PFSK-1 (cell line): ENCODE measurements at regions not wholly inside any gene's neighbourhood (a gene's known extent, or its start where the extent isn't known, plus 50 kb on each side); places are given as distances from the start of the nearest gene placed in this dataset.

ENCODE experiments used
- FOXP2 ChIP-seq: optimal IDR thresholded peaks from 2 replicates; pipeline ENCODE3; 2011; ENCODE audit warnings: borderline replicate concordance, control low read depth, inconsistent platforms; ENCODE audit not compliant: insufficient read depth; ENCODE audit errors: extremely low read length, extremely low read depth
- POLR2AphosphoS5 ChIP-seq: IDR thresholded peaks from 2 replicates; pipeline ENCODE4 v1.6.1; 2012; ENCODE audit warnings: low read depth, mild to moderate bottlenecking, control low read depth, low read length, moderate library complexity
- SIN3A ChIP-seq: IDR thresholded peaks from 2 replicates; pipeline ENCODE4 v1.6.1; 2012; ENCODE audit warnings: mild to moderate bottlenecking, low read length, moderate library complexity, borderline replicate concordance; ENCODE audit not compliant: insufficient read depth
- TAF1 ChIP-seq: IDR thresholded peaks from 2 replicates; pipeline ENCODE4 v1.6.1; 2012; ENCODE audit warnings: low read length, control low read depth, borderline replicate concordance; ENCODE audit not compliant: insufficient read depth
- TF ChIP-seq, protein P1 (sequence below), 2 experiments: IDR thresholded peaks; 2 replicates each; pipeline versions ENCODE4 v1.6.1 to v1.8.0; 2011 to 2012; ENCODE audit warnings: low read depth in 2 of 2, low read length in 2 of 2, control low read depth in 1 of 2, inconsistent platforms in 1 of 2, mild to moderate bottlenecking in 1 of 2, moderate library complexity in 1 of 2; ENCODE audit not compliant: insufficient read depth in 1 of 2

DNA sequence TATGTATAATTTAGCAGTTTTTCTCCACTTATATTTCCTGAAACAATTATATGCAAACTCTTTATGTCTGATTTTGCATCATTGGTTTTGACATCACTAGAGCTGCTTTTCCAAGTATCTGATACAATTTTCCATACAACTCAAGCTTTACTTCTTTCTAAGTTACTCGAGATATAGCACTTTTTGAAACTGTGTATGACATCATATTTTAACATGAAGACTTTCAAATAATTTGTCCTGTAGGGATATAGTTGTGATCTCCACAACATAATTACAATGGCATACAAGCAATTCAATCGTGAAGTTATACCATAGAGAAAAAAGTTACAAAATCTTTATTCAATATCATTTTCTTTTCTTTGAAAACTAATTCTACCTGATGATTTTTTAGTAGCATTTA, 173.0 kb downstream of the LEPR start:
- no peak for TF ChIP-seq TAF1
- no peak for TF ChIP-seq FOXP2
- no peak for TF ChIP-seq POLR2AphosphoS5
- no peak for TF ChIP-seq SIN3A
- TF ChIP-seq, protein P1, sequence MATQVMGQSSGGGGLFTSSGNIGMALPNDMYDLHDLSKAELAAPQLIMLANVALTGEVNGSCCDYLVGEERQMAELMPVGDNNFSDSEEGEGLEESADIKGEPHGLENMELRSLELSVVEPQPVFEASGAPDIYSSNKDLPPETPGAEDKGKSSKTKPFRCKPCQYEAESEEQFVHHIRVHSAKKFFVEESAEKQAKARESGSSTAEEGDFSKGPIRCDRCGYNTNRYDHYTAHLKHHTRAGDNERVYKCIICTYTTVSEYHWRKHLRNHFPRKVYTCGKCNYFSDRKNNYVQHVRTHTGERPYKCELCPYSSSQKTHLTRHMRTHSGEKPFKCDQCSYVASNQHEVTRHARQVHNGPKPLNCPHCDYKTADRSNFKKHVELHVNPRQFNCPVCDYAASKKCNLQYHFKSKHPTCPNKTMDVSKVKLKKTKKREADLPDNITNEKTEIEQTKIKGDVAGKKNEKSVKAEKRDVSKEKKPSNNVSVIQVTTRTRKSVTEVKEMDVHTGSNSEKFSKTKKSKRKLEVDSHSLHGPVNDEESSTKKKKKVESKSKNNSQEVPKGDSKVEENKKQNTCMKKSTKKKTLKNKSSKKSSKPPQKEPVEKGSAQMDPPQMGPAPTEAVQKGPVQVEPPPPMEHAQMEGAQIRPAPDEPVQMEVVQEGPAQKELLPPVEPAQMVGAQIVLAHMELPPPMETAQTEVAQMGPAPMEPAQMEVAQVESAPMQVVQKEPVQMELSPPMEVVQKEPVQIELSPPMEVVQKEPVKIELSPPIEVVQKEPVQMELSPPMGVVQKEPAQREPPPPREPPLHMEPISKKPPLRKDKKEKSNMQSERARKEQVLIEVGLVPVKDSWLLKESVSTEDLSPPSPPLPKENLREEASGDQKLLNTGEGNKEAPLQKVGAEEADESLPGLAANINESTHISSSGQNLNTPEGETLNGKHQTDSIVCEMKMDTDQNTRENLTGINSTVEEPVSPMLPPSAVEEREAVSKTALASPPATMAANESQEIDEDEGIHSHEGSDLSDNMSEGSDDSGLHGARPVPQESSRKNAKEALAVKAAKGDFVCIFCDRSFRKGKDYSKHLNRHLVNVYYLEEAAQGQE (IDR thresholded peaks at IDR 0.05; ENCODE audit: insufficient read depth in 1 of 2, low read depth in 2 of 2, low read length in 2 of 2): no peak

DNA sequence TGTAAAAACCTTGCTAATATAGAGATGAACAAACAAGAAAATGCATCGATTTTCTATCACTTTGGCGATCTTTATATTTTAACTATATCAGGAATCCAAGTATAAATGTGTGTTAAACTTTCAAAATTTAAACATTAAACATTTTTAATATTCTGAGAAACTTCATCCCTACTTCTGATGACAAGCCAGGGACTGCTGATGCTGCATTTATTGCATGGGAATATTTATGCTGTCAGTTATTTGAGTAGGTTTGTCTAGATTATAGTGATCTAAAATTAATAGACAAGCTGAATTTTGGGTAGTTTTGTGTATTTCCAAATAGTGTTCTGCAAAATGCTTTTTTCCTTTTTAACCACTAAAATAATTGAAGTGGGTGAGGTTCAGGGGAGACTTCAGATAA, 175.3 kb downstream of the LEPR start:
- TF ChIP-seq, protein P1 (IDR thresholded peaks at IDR 0.05; ENCODE audit: insufficient read depth in 1 of 2, low read depth in 2 of 2, low read length in 2 of 2): no peak
- TF ChIP-seq FOXP2 (no peak), POLR2AphosphoS5 (no peak), SIN3A (no peak), TAF1 (no peak)

DNA sequence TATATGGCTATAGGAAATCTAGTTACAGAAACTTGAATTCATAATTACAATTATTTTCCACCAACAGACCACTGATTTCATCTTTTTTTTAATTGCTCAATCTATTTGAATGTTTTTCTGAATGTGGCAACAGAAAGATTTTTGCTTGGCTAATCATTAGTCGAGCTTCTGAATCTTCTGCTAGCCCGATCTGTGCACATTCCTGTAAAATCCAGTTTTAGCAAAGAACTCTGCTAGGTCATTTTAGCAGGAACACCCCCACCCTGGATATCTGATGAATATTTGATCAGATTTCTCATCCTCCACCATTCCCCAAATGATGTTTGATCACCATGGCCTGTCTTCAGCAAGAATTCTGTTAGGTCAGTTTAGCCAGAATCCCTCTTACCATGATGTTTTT, 176.3 kb downstream of the LEPR start:
- TF ChIP-seq FOXP2 (no peak), POLR2AphosphoS5 (no peak), SIN3A (no peak), TAF1 (no peak)
- TF ChIP-seq, protein P1 (IDR thresholded peaks at IDR 0.05; ENCODE audit: insufficient read depth in 1 of 2, low read depth in 2 of 2, low read length in 2 of 2): no peak

DNA sequence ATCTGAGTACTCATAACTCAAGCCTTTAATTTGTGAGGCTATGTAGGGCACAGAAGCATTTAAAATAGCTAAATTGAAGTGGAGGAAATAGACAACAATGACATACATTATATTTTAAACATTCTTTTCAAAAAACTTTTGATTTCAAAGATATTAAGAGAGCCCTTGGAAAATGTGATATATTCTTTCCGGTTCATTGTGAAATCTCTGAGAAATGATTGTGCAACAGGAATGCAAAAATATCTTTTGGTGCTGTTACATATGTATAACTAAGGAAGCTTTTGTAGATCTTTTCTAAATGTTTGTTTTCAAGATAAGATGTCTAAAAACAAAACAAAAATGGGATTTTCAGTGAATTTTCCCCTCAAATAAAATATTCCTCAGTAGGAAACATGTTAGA, 185.2 kb downstream of the LEPR start:
- TF ChIP-seq FOXP2 (no peak), SIN3A (no peak), POLR2AphosphoS5 (no peak)

DNA sequence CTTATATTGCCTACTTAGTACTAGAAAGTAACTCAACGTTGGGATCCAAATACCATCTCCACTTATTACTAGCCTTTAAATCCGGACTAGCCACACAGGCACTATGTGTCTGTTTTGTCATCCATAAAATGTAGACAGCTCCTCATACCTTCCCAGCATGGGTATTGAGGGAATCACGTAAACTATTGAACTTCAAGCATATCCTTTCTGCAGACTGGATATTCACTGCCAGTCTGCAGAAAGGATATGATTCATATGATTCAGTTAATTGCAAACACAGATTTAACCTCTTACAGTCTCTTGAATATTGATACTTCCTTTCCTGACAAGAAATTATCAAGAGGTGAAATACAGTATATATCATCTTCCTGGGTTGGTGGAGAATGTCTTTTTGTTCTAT, 186.0 kb downstream of the LEPR start:
- TF ChIP-seq POLR2AphosphoS5: no peak
- no peak for TF ChIP-seq TAF1
- TF ChIP-seq, protein P1 (IDR thresholded peaks at IDR 0.05; ENCODE audit: insufficient read depth in 1 of 2, low read depth in 2 of 2, low read length in 2 of 2): no peak
- TF ChIP-seq SIN3A: no peak
- TF ChIP-seq FOXP2: no peak
